ENCODE measurements at regions not wholly inside any gene's neighbourhood (a gene's known extent, or its start where the extent isn't known, plus 50 kb on each side); places are given as distances from the start of the nearest gene placed in this dataset.
"Not testable (repeated sequence)": the region's sequence is repeated elsewhere in the genome, so short reads cannot be mapped to it uniquely, and the experiment has no call there.

DNA sequence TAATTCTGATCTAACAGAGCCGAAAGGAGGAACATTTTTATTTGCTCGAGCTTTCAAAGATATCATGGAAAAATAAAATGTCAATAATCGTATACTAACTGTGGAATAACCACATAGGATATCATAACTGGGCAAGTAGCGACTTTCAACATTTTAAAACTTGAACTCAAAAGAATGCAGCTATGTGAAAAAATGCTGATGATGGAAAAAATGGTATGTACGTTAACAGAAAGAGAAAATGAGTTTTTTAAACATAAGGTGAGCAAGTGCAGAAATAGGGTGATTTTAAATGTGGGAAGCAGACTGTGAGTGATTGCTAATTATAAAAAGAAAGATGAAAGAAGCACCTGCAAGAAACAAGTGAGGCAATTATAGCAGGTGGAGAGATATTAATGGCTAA, 238.3 kb upstream of the HSF2 start:
- in situ Hi-C loops (cut with HindIII; ENCODE audit: low pct_unique_long_range_greater_than_20kb, low sequenced_read_pairs), result no loop called here
- DNase-seq (ENCODE audit: low read depth), result no peak

DNA sequence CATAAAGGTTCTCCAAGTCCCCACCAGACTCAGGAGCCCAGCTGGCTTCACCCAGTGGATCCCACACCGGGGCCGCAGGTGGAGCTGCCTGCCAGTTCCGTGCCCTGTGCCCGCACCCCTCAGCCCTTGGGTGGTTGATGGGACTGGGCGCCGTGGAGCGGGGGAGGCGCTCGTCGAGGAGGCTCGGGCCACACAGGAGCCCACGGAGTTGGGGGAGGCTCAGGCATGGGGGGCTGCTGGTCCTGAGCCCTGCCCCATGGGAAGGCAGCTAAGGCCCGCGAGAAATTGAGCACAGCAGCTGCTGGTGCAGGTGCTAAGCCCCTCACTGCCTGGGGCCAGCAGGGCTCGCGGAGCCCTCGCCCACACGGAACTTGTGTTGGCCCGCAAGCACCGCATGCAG, 234.4 kb upstream of the HSF2 start:
- DNase-seq (ENCODE audit: low read depth), result no peak
- in situ Hi-C loops (cut with HindIII; ENCODE audit: low pct_unique_long_range_greater_than_20kb, low sequenced_read_pairs), result no loop called here

DNA sequence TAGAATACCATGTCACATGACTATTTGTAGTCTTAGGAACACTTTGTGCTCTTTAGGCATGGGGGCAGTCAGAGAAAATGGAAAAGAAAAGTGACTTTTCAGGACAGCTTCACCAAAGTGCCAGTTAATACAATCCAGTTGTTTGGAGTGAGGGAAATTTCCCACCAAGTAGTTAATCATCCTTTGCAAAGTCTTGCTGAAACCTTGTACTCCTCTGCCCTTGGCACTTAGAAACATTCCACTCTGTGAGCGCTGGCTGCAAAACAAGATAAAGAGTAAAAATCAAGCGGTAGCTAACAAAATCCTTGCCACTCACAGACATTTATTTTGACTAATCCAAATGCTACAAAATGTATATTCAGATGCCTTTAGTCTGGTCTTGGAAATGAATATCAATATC, 229.2 kb upstream of the HSF2 start:
- no peak for DNase-seq (ENCODE audit: low read depth)
- in situ Hi-C loops (cut with HindIII; ENCODE audit: low pct_unique_long_range_greater_than_20kb, low sequenced_read_pairs), result no loop called here

- in situ Hi-C loops (cut with HindIII; ENCODE audit: low pct_unique_long_range_greater_than_20kb, low sequenced_read_pairs), result no loop called here
- DNase-seq (ENCODE audit: low read depth), result no peak
Measured at GRCh38 chr6:122178988-122179387, 220.5 kb upstream of the HSF2 start.

- in situ Hi-C loops (cut with HindIII; ENCODE audit: low pct_unique_long_range_greater_than_20kb, low sequenced_read_pairs), result no loop called here
- no peak for DNase-seq (ENCODE audit: low read depth)
Measured at GRCh38 chr6:122180132-122180531, 219.3 kb upstream of the HSF2 start.

DNA sequence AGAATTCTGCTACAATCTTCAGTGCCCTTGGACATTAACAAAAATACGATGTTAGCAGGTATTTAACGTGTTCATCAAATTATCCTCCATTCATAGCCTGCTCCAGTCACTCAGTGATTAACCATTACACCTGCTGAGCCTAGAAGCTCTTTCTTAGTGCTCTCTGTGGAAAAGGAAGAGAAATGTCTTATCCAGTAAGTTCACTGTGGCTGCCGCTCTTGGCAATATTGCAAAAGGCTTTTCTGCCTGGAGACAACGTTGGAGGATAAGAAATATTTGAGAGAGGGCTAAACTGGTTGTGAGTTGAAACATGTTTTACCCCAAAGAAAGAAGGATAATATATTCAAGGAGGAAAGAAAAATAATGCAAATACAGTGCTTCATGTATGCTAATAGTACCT, 217.4 kb upstream of the HSF2 start:
- in situ Hi-C loops (cut with HindIII; ENCODE audit: low pct_unique_long_range_greater_than_20kb, low sequenced_read_pairs), result no loop called here
- no peak for DNase-seq (ENCODE audit: low read depth)

- DNase-seq (ENCODE audit: low read depth), result peak; percentile 4
- in situ Hi-C loops (cut with HindIII; ENCODE audit: low pct_unique_long_range_greater_than_20kb, low sequenced_read_pairs), result no loop called here
Measured at GRCh38 chr6:122184401-122184827, 215.0 kb upstream of the HSF2 start.

GRCh38 chr6:122185458-122185857, 214.0 kb upstream of the HSF2 start:
- in situ Hi-C loops (cut with HindIII; ENCODE audit: low pct_unique_long_range_greater_than_20kb, low sequenced_read_pairs); DNase-seq (ENCODE audit: low read depth): not testable (repeated sequence)

DNA sequence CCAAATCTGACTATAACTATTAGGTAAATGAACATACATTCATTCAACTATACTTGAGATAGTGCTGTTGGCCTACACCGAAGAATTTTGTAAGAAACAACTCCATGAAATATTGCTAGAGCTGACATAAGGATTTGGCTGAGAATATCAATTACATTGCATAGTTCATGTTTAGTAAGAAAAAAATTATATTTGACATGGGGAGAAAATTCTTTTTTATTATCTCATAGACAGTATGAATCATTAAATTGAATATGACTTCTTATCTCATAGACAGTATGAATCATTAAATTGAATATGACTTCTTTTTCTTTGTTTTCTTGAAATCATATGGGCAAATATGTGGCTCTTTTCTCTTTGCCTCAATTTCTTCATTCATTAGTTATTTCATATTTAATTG, 212.3 kb upstream of the HSF2 start:
- in situ Hi-C loops (cut with HindIII; ENCODE audit: low pct_unique_long_range_greater_than_20kb, low sequenced_read_pairs), result no loop called here

GRCh38 chr6:122198922-122199321, 200.5 kb upstream of the HSF2 start:
- in situ Hi-C loops (cut with HindIII; ENCODE audit: low pct_unique_long_range_greater_than_20kb, low sequenced_read_pairs), result no loop called here
- DNase-seq (ENCODE audit: low read depth), result no peak

More for the DNA sequence above, 212.3 kb upstream of the HSF2 start:
- DNase-seq (ENCODE audit: low read depth), result no peak

GRCh38 chr6:122200440-122200839, 199.0 kb upstream of the HSF2 start:
- no peak for DNase-seq (ENCODE audit: low read depth)

DNA sequence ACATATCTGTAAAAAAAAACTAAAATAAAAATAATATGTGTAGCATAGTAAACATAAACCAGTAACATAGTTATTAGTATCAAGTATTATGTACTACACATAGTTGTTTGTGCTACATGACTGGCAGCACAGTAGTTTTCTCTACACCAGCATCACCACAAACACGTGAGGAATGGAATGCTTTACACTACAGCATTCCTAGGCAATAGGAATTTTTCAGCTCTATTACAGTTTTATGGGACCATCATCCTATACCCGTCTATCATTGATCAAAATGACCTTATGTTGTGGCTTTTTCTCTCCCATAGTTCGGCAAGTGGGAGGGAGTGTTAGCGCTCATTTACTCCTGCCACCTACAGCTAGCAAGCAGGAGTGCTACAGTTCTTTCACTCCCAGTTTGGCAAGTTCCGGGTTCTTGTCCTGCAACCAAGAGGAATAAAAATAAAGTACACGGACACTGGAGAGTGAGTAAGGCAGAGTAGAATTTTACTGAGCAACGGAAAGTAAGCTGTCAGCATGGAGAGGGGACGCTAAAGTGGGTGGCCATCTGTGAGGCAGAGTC, 196.8 kb upstream of the HSF2 start:
- no peak for DNase-seq (ENCODE audit: low read depth)
- in situ Hi-C loops (cut with HindIII; ENCODE audit: low pct_unique_long_range_greater_than_20kb, low sequenced_read_pairs), result no loop called here

More at GRCh38 chr6:122200440-122200839, 199.0 kb upstream of the HSF2 start:
- in situ Hi-C loops (cut with HindIII; ENCODE audit: low pct_unique_long_range_greater_than_20kb, low sequenced_read_pairs), result no loop called here

DNA sequence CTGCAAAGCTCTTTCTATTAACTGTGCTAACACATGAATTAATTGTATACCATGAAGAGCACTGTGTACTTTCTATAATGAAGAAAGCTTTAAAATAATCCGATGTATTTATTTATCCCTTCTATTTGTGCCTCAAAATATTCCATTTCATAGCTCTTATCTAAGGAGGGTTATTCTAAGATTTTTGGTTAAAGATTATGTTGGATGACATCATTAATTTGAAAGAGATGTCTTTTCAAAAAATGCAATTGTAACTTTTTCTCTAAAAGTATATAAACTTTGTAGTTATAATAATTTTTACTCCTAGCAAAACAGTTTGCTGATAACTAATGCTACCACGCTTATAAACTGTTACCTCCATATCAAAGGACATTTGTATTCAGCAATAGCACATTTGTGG, 192.4 kb upstream of the HSF2 start:
- no peak for DNase-seq (ENCODE audit: low read depth)
- in situ Hi-C loops (cut with HindIII; ENCODE audit: low pct_unique_long_range_greater_than_20kb, low sequenced_read_pairs), result no loop called here

- in situ Hi-C loops (cut with HindIII; ENCODE audit: low pct_unique_long_range_greater_than_20kb, low sequenced_read_pairs), result no loop called here
- no peak for DNase-seq (ENCODE audit: low read depth)
Measured at GRCh38 chr6:122207794-122208193, 191.7 kb upstream of the HSF2 start.

GRCh38 chr6:122214605-122215318, 184.7 kb upstream of the HSF2 start:
- in situ Hi-C loops (cut with HindIII; ENCODE audit: low pct_unique_long_range_greater_than_20kb, low sequenced_read_pairs), result no loop called here
- no peak for DNase-seq (ENCODE audit: low read depth)

DNA sequence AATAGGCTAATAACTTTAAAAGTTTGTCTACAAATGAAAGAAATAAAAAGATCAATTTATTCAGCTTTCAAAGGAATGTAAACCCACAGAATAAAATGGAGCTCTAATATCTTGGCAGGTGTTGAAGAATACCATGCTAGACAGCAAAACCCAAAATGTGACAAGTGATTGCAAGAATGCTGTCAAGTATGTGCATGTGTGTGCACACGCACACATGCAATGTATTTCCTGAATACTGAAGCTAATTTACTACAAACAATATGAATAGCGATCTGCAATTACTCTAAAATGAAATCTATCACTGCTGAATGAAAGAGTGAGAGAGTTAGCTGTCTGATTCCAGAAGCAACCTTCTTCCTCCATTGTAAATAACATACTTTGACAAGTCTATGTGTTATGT, 179.2 kb upstream of the HSF2 start:
- no peak for DNase-seq (ENCODE audit: low read depth)
- in situ Hi-C loops (cut with HindIII; ENCODE audit: low pct_unique_long_range_greater_than_20kb, low sequenced_read_pairs), result no loop called here

DNA sequence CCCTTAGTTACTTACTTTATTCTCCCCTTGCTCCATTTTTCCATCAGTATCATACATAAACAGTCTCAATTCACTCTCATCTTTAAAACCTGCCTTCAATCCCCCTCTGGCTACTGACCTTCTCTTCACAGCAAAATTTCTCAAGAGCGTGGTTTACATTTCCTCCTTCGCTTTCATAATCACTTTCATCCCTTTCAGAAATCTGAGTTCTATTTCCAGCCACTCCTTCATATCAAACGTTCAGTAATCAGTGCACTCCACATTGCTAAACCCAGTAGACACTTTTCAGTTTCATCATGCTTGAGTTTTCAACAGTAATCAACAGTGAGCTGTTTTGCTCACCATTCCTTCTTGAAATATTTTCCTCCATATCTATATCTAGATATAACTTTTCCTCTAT, 176.7 kb upstream of the HSF2 start:
- in situ Hi-C loops (cut with HindIII; ENCODE audit: low pct_unique_long_range_greater_than_20kb, low sequenced_read_pairs), result no loop called here
- DNase-seq (ENCODE audit: low read depth), result no peak

DNA sequence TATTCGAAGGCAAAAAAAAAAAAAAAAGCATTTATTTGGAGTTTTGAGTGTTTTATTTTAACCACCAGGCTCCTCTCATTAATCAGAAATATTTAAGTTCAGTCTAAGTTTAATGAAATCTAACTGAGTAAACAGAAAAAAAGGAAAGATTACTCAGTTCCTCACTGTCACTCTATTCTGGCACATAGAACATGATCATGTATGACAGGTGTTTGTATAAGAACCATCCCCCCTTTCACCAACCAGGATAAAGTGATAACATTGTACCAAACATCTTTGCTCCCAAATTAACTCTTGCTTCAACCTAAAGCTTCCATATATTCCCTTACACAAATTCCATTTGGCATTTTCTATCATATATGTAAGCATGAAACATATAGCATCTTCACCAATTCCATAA, 176.2 kb upstream of the HSF2 start:
- no peak for DNase-seq (ENCODE audit: low read depth)
- in situ Hi-C loops (cut with HindIII; ENCODE audit: low pct_unique_long_range_greater_than_20kb, low sequenced_read_pairs), result no loop called here

DNA sequence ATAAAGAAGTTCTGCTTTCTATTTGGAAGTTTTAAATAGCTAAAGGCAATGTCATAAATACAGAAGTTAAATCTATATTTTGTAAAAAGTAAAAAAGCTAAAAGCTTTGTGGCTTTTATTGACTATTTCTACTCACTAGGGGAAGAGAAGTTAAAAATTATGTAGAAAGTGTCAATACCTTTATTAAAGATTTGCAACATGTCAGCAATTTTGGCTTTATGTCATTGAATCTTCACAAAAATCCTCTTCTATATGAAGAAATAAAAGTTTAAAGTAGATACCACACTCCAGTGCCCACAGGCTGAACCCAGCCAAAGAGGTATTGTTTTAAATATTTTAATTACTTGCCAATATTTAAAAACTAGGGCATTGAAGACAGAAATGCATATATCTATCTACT, 160.6 kb upstream of the HSF2 start:
- in situ Hi-C loops (cut with HindIII; ENCODE audit: low pct_unique_long_range_greater_than_20kb, low sequenced_read_pairs), result no loop called here
- DNase-seq (ENCODE audit: low read depth), result no peak
